HG03045 (cell line): ENCODE measurements at regions not wholly inside any gene's neighbourhood (a gene's known extent, or its start where the extent isn't known, plus 50 kb on each side); places are given as distances from the start of the nearest gene placed in this dataset.

Experiments
- ATAC-seq: cut with Tn5 transposase; IDR thresholded peaks from one replicate; pipeline ENCODE4 v1.9.1; 2021; ENCODE audit warnings: mild to moderate bottlenecking, moderate library complexity; ENCODE audit not compliant: unreplicated experiment

DNA sequence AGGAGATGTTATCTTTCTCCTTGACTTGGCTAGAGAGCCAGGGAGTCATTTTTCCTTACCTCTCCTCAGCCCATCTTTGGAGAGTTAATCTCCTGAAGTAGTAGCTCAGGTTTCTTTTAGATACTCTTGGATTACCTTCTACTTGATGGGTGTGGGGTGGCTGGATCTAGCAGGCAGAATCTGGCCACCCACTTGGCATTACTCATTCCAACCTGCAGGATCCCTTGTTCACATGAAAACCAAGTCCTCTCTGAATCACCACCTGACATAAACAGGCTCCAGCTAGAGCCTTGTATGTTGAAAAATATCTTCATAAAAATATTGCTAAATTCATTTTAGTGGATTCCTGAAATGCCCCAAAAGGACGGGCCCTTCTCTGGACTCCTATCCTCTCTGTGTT, 250.6 kb upstream of the PLET1 start:
- ATAC-seq = no peak

DNA sequence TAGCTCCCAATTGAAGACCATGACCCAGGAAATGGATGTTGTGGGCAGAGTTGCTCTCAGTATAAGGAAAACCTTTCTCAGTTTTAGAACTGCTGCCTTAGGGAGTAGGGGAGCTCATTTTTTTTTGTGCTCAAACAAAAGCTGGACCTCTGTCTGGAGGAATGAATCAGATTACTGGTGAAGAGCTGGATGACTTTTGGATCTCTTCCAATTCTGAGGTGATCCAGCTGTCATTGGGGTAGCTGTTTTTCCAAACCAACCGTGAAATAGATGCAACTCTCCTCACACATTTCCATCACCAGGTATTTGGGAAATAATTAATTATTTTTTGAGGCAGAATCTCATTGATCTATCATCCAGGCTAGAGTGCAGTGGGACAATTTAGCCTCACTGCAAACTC, 251.3 kb upstream of the PLET1 start:
- no peak for ATAC-seq

DNA sequence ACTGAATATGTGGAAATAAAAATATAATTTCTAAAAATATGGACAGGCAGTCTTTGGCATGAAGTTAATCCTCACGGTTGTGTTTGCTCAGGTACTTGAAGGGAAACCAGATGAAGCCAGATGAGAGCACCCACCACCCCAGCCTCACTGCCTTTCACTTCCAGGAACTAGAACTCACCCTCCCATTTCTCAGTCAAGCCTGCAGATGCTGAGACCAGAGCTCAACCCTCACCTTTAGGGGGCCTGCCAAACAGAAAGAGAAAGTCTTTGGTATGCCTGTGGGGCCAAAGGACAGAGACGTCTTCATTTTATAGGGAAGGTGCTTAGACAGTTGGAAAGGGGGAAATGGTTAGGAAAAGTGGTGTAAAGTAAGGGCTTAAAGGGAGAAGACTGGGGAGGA, 252.8 kb upstream of the PLET1 start:
- ATAC-seq = no peak

GRCh38 chr11:112514011-112514740, 253.5 kb upstream of the PLET1 start:
- ATAC-seq = no peak

DNA sequence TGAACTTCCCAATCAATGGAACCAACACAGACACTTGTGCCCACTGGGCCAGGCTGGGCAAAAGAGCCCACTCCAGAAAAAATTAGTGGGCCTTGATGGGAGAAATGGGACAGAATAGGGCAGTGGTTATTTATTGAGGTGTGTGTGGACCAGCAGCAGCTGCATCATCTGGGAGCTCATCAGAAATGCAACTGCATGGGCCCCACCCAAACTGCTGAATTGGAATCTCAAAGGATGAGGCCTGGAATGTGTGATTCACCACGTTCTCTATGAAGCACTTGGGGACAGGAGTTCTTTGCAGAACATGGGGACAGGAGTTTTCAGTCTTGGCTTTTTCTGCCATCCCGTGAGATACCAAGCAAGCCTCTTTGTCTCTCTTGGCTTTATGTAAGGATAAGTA, 255.6 kb upstream of the PLET1 start:
- no peak for ATAC-seq

GRCh38 chr11:112516755-112517154, 256.1 kb upstream of the PLET1 start:
- ATAC-seq = no peak

DNA sequence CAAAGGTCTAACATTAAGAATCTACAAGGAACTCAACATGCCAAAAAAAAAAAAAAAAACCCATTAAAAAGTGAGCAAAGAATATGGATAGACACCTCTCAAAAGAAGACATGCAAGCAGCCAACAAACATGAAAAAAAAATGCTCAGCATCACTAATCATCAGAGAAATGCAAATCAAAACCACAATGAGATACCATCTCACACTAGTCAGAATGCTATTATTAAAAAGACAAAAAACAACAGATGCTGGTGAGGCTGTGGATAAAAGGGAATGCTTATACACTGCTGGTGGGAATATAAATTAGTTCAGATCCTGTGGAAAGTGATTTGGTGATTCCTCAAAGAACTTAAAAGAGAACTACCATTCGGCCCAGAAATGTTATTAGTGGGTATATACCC, 257.7 kb upstream of the PLET1 start:
- ATAC-seq = no peak

DNA sequence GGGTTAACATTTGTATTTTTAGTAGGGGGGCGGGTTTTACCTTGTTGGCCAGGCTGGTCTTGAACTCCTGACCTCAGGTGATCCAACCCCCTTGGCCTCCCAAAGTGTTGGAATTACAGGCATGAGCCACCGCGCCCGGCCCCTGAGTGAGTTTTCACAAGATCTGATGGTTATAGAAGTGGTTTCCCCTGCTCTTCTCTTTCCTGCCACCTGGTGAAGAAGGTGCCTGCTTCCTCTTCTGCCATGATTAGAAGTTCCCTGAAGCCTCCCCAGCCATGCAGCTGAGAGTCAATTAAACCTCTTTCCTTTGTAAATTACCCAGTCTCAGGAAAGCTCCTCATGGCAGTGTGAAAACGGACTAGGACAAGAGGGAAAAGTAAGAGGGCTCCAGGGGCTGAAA, 259.1 kb upstream of the PLET1 start:
- no peak for ATAC-seq

- no peak for ATAC-seq
Observed at GRCh38 chr11:112520354-112520753, 259.7 kb upstream of the PLET1 start.

DNA sequence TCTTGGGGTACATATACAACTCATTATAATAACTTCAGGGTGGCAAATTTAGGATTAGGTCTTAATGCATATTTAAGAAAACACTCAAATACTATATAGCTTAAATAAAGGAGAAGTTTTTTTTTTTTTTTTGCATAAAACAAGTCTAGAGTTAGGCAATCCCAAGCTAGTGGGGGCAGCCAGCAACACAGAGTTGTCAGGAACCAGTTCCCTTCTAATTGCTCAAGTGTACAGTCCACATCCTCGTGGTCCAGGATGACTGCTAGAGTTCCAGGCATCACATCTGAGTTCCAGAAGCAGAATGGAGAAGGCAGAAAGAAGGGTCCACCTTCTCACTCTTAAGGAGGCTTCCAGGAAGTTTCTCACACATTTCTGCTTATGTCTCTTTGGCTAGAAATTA, 261.9 kb upstream of the PLET1 start:
- no peak for ATAC-seq

DNA sequence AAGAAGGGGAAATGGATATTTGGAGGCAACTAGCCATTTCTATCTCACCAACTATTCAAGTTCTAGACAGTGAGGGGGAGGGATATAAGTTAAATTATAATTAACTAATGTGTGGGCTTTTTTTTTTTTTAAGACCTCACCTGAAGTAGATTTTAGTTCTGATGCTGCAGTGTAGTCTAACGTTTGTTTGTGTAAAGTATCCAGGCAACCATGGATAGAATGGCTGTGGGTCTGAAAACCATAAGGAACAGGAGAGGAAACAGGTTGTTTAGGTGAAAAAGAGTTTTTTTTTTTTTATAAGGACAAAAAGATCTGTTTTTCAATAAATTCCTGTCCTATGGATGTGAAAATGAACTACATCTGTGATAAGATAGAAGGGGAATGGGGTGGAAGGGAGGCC, 262.4 kb upstream of the PLET1 start:
- ATAC-seq = no peak

DNA sequence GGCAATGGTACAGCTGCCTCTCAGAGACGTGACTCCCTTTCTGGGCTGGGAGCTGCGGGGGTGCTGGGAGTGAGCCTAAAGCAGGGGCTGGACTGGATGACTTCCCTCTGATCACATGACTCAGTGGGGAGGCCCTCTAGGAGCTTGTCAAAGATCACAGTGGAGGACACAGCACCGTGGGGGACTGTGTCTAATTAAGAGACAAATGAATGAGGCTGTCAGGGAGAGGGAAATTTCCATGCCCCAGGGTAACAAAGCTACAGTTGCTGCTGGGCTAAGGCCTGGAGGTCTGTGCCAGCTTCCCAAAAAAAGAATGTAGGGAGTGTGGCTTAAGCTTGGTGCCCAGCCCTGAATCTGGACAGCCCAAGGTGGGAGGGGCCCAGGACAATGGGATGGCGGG, 262.8 kb upstream of the PLET1 start:
- no peak for ATAC-seq

DNA sequence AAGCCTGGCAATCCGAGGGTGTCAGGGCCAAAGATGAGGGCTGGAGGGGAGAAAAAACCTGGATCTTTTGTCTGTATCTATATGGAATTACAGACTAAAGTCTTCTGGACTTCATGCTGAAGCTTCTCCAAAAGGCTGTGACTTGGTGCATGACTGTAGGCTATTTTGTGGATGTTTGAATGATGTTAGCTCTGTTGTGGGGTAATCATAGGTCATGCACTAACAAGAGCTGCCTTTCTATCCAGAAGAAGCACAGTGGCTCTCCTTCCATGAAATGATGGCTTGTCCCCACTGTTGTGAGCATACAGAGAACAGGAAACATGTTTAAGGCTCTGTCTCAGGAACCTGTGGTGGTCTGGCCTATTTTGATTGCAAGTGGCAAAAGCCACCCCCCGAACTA, 263.3 kb upstream of the PLET1 start:
- no peak for ATAC-seq

DNA sequence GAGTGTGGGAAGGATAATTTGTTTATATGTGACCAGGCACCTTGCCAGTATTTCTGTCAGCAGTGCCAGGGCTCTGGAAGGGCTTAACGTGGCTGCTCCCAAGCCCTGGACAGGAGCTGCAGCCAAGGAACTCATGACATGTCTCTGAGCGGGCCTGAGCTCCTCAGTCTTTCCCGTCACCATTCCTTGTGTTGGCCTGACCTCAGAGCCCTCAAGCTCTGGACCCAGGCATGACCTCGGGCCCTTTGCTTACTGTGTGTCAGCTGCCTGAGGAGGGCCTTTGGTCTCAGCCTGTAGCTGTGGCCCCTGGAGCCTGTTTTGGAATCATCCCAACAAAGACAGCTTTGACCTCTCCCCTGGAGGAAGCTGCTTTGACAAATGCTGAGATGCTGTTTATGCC, 264.1 kb upstream of the PLET1 start:
- ATAC-seq = no peak

DNA sequence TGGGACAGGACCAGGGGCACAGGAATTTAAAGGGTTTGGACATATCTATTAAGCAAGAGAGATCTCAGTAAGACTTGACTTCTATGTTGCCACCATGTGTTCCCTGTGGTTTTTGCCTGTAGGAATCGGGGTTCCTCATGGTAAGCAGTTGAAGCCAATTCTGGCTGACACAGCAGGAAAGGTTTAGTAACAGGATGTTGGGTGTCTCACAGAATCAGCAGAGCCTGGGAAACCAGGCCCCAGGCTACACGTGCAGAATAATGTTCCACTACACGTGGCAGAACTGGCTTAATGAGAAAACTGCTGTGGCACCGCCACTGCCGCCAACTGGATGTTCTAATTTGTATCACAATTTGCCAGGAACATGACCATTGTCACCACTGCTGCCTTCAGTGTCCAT, 264.6 kb upstream of the PLET1 start:
- no peak for ATAC-seq

DNA sequence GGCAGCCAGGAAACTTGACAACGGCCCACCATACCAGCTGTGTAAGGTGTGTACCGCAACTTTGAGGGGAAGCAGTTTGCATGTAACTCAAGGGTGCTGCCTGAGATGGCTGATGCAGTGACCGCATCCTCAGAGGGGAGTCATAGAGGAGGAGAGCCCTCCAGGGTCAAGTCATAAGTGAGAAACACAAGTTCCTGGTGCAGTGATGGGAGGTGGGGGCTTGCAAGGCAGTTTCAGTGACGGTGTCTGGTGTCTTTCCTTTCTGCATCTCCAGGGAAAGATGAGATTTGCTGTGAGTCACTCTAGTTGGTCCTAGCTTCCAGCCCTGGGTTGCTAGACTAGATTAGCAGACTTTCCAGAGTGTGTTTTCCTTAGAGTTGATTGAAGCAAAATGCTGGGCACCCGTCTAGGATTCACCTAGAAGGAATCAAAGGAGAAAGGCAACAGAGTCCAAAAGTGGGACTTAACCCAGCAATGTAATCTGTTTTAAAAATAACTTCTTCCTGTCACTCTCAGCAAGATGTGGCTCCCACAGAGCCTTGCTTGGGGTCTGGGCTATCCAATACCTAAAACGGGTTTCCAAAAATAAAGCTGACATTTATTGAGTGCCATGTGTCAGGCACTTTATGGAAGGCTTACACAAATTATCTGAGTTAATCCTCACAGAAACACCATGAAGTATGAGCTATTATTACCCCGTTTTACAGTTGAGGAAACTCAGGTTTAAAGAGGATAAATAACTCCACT, 265.4 kb upstream of the PLET1 start:
- no peak for ATAC-seq

- no peak for ATAC-seq
Observed at GRCh38 chr11:112526699-112527416, 266.2 kb upstream of the PLET1 start.

- no peak for ATAC-seq
Observed at GRCh38 chr11:112529071-112529470, 268.4 kb upstream of the PLET1 start.

DNA sequence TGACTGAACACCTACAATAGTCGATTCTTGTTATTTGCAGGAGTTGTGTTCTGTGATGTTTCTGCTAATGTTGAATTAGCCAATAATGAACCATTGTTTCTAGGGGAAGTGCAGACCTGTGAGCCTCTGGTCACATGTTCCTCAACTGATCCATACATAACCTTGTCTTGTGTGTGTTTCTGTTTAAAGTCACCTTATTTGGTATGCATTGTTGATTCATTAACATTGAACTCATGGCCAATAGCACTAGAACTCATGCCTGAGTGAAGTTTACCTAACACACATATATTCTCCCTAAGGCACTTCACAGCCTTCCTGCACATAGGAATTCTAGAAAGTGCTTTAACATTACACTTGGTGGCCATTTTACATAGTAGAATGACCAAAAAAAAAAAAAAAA, 271.8 kb upstream of the PLET1 start:
- ATAC-seq = no peak

DNA sequence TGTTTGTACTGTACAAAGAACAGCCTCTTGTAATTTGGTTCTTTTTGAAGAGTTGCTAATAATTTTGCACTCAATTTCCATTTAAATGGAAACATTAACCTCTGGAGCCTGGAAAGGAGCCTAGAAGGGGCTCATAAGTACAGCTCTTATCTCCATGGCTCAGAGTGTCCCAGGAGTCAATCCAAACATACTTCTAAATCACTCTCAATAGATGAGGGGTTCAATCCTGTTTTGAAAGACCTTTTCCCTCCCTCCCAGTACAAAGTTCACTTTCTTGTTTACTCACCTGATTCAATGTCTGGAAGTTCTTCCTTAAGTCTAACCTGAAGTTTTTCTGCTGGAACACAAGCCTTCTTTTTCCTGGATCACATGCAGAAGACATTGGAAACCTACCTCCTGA, 273.0 kb upstream of the PLET1 start:
- no peak for ATAC-seq

- no peak for ATAC-seq
Observed at GRCh38 chr11:112534208-112534607, 273.5 kb upstream of the PLET1 start.

DNA sequence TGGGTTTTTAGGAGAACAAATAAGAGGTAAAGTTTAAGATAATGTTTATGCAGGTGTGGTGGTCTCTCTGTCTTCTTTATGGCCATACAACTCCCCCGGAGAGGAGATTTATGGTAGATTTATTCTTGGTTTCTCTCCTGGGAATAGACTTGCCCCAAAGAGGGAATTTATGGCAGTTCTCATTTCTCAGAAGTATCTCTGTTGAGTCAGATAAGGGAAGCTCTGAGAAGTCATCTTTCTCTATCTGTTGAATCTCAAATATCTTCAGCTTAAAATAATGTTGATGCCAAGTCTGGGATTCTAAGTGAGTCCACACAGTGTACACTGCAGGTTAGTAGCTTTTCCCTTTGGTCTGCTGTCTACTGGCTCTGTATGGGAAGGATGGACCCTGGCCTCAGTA, 276.4 kb upstream of the PLET1 start:
- ATAC-seq = no peak
